ENCODE measurements at regions not wholly inside any gene's neighbourhood (a gene's known extent, or its start where the extent isn't known, plus 50 kb on each side); places are given as distances from the start of the nearest gene placed in this dataset.

- H3K4me3 ChIP-seq (ENCODE audit: low read length) = no peak overlapping the region
- H3K4me1 ChIP-seq (ENCODE audit: insufficient read depth, low read length) = peaks cover 17% of the 10 kb centered on the region
- no peaks in the 10 kb centered on the region for H3K27me3 ChIP-seq (ENCODE audit: insufficient read depth, low read length)
- H3K9me3 ChIP-seq (ENCODE audit: low read depth, low read length) = peaks cover 6% of the 10 kb centered on the region
Measured at GRCh38 chr2:181163691-181164090, 183.3 kb downstream of the UBE2E3 start.

GRCh38 chr2:181164699-181165098 is 184.3 kb downstream of the UBE2E3 start:
- Histone ChIP-seq H3K9me3 (ENCODE audit: low read depth, low read length) (peaks cover 6% of the 10 kb centered on the region), H3K4me3 (ENCODE audit: low read length) (no peak overlapping the region), H3K27me3 (ENCODE audit: insufficient read depth, low read length) (no peaks in the 10 kb centered on the region), H3K4me1 (ENCODE audit: insufficient read depth, low read length) (peaks cover 17% of the 10 kb centered on the region)

GRCh38 chr2:181165199-181165868 is 184.9 kb downstream of the UBE2E3 start:
- Histone ChIP-seq H3K9me3 (ENCODE audit: low read depth, low read length) (peaks cover 6% of the 10 kb centered on the region), H3K4me3 (ENCODE audit: low read length) (no peak overlapping the region), H3K27me3 (ENCODE audit: insufficient read depth, low read length) (no peaks in the 10 kb centered on the region), H3K4me1 (ENCODE audit: insufficient read depth, low read length) (peaks cover 21% of the 10 kb centered on the region)

- Histone ChIP-seq H3K4me3 (ENCODE audit: low read length) (no peak overlapping the region), H3K4me1 (ENCODE audit: insufficient read depth, low read length) (peaks cover 17% of the 10 kb centered on the region), H3K9me3 (ENCODE audit: low read depth, low read length) (peaks cover 6% of the 10 kb centered on the region), H3K27me3 (ENCODE audit: insufficient read depth, low read length) (no peaks in the 10 kb centered on the region)
Measured at GRCh38 chr2:181169503-181169902, 189.1 kb downstream of the UBE2E3 start.

GRCh38 chr2:181170256-181170655 is 189.9 kb downstream of the UBE2E3 start:
- no peaks in the 10 kb centered on the region for H3K27me3 ChIP-seq (ENCODE audit: insufficient read depth, low read length)
- H3K4me3 ChIP-seq (ENCODE audit: low read length) = no peak overlapping the region
- peaks cover 6% of the 10 kb centered on the region for H3K9me3 ChIP-seq (ENCODE audit: low read depth, low read length)
- peaks cover 11% of the 10 kb centered on the region for H3K4me1 ChIP-seq (ENCODE audit: insufficient read depth, low read length)

DNA sequence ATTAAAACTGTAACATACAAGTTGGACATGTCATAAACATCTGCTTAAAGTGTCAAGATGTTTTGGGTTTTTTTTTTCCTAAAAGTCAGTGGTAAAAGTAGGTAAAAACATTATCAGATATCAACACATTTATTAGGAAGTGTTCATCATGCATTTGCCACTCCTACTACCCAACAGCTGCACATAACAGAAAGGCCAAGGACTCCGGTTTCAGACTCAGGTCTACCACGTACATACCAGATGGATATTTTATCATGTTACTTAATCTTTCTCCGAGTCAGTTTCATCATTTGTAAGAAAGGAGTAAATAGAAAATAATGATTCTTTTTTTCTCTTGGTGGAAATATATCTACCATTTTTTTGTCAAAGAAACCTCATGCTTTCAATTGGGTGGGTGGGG is 192.3 kb downstream of the UBE2E3 start:
- peaks cover 4% of the 10 kb centered on the region for H3K4me1 ChIP-seq (ENCODE audit: insufficient read depth, low read length)
- H3K27me3 ChIP-seq (ENCODE audit: insufficient read depth, low read length) = no peaks in the 10 kb centered on the region
- H3K9me3 ChIP-seq (ENCODE audit: low read depth, low read length) = peaks cover 5% of the 10 kb centered on the region
- no peak overlapping the region for H3K4me3 ChIP-seq (ENCODE audit: low read length)

GRCh38 chr2:181174611-181175580 is 194.5 kb downstream of the UBE2E3 start:
- Histone ChIP-seq H3K4me1 (ENCODE audit: insufficient read depth, low read length) (peaks cover 4% of the 10 kb centered on the region), H3K4me3 (ENCODE audit: low read length) (no peak overlapping the region), H3K27me3 (ENCODE audit: insufficient read depth, low read length) (no peaks in the 10 kb centered on the region), H3K9me3 (ENCODE audit: low read depth, low read length) (no peaks in the 10 kb centered on the region)

GRCh38 chr2:181176540-181176939 is 196.1 kb downstream of the UBE2E3 start:
- H3K4me1 ChIP-seq (ENCODE audit: insufficient read depth, low read length) = no peaks in the 10 kb centered on the region
- H3K27me3 ChIP-seq (ENCODE audit: insufficient read depth, low read length) = no peaks in the 10 kb centered on the region
- no peaks in the 10 kb centered on the region for H3K9me3 ChIP-seq (ENCODE audit: low read depth, low read length)
- no peak overlapping the region for H3K4me3 ChIP-seq (ENCODE audit: low read length)

DNA sequence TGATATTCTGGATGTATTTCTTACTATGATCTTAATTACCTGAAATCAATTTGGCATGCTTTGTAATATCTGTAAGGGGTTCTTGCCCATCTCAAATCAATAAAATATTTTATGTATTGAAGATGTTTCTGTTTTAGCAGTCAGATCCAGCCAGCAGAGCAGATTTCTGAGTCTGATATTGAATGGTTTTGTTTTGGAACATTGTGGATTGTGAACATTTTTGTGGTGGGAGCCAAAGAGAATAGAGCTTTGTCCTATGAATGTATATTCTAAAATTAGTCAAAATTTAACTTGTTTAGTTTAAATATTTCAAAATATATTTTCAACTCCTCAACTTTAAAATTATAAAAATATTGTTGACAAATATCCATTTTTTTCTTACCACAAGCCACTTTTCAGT is 197.0 kb downstream of the UBE2E3 start:
- Histone ChIP-seq H3K4me3 (ENCODE audit: low read length) (no peak overlapping the region), H3K9me3 (ENCODE audit: low read depth, low read length) (no peaks in the 10 kb centered on the region), H3K4me1 (ENCODE audit: insufficient read depth, low read length) (no peaks in the 10 kb centered on the region), H3K27me3 (ENCODE audit: insufficient read depth, low read length) (no peaks in the 10 kb centered on the region)

DNA sequence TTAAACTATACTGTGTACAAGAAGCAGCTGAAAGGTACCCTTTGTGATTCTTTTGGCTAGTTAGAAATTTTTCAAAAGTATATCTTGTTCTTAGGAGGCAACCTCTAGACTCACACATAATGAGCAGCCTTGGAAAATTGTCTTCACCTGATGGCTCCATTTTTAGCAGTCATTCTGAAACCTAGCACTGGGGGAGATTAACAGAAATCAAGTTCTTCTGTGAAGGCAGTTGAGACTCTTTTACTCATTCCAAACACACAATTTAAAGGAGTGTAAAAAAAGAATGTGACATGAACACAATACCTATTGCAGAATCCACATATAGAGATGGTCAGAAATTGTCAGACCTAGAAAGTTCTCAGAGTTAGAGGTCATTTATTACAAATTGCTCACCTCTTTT is 197.7 kb downstream of the UBE2E3 start:
- Histone ChIP-seq H3K9me3 (ENCODE audit: low read depth, low read length) (no peaks in the 10 kb centered on the region), H3K4me3 (ENCODE audit: low read length) (no peak overlapping the region), H3K4me1 (ENCODE audit: insufficient read depth, low read length) (no peaks in the 10 kb centered on the region), H3K27me3 (ENCODE audit: insufficient read depth, low read length) (no peaks in the 10 kb centered on the region)

DNA sequence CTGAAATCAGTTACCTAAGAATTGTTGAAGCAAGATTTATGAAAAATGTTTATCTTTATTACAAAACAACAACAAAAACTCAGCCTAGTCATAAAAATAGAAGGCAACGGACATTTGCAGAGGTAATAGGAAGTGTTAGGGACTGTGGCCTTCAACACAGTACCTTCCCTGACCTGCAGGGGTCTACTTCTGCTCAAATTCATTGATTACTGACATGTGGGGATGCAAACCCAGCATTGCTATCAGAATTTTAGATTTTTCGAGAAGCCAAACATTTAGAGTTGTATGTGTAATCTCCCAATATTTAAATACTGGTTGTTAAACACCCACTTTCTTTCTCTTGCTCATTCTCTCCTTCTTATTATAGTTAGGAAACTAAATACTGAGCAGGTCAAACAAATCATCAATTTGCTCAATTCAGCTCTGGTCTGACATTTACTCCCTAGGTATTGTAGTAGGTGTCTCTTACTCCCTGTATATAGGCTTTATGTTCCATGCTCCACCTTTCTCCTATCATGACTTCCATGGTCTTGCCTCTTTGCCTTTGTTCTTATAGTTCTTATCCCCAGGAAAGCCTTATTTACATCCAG is 198.5 kb downstream of the UBE2E3 start:
- H3K4me3 ChIP-seq (ENCODE audit: low read length) = no peak overlapping the region
- no peaks in the 10 kb centered on the region for H3K9me3 ChIP-seq (ENCODE audit: low read depth, low read length)
- H3K27me3 ChIP-seq (ENCODE audit: insufficient read depth, low read length) = no peaks in the 10 kb centered on the region
- peaks cover 5% of the 10 kb centered on the region for H3K4me1 ChIP-seq (ENCODE audit: insufficient read depth, low read length)

DNA sequence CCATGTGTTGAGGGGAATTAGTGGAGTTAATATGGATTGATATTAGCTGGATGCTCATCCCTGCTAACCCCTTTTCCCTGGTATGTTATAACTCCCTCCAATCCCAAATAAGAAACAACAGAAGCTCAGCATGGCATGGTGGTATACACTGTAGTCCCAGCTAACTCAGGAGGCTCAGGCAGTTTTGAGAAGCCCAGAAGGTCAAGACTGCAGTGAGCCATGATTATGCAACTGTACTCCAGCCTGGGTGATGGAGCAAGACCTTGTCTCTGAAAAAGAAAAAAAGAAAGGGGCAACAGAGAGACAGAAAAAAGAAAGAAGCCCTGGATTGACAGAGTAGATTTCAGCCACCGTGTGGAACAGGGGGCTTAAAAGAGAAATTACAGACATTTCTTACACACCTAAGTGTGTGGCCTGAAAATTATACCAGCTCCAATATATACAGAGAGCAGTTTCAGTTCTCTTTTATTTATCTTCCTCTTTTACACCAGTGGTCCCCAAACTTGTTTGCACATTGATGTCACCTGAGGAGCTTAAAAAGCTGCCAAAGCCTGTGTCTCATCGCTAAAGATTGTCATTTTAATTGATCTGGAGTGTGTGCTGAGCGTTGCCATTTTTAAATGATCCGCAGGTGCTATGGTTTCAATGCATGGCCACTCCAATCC is 203.6 kb downstream of the UBE2E3 start:
- no peaks in the 10 kb centered on the region for H3K9me3 ChIP-seq (ENCODE audit: low read depth, low read length)
- H3K4me3 ChIP-seq (ENCODE audit: low read length) = no peak overlapping the region
- H3K4me1 ChIP-seq (ENCODE audit: insufficient read depth, low read length) = peaks cover 12% of the 10 kb centered on the region

GRCh38 chr2:181185421-181185820 is 205.0 kb downstream of the UBE2E3 start:
- no peak overlapping the region for H3K4me3 ChIP-seq (ENCODE audit: low read length)
- no peaks in the 10 kb centered on the region for H3K9me3 ChIP-seq (ENCODE audit: low read depth, low read length)
- no peaks in the 10 kb centered on the region for H3K27me3 ChIP-seq (ENCODE audit: insufficient read depth, low read length)

More for the DNA sequence above, 203.6 kb downstream of the UBE2E3 start:
- H3K27me3 ChIP-seq (ENCODE audit: insufficient read depth, low read length) = no peaks in the 10 kb centered on the region

GRCh38 chr2:181185948-181186347 is 205.5 kb downstream of the UBE2E3 start:
- Histone ChIP-seq H3K9me3 (ENCODE audit: low read depth, low read length) (no peaks in the 10 kb centered on the region), H3K4me1 (ENCODE audit: insufficient read depth, low read length) (peaks cover 12% of the 10 kb centered on the region), H3K27me3 (ENCODE audit: insufficient read depth, low read length) (no peaks in the 10 kb centered on the region), H3K4me3 (ENCODE audit: low read length) (no peak overlapping the region)

More at GRCh38 chr2:181185421-181185820, 205.0 kb downstream of the UBE2E3 start:
- H3K4me1 ChIP-seq (ENCODE audit: insufficient read depth, low read length) = peaks cover 12% of the 10 kb centered on the region

DNA sequence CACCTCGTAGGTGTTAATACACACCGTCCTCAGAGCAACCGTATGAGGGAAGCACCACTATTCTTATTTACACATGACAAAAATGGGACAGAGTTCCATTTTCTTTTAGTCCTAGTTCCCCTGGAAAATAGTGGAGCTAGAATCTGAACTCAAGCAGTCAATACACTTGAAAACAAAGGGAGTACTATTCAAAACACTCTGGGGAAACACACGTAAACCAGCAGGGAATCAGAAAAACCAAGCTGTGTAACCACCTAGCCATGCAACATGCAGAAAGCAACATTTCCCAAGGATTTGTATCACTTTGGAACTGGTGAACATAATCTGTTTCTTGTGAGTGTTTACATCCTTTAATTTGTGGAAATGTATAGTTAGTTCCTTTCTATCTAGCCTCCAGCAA is 208.2 kb downstream of the UBE2E3 start:
- no peaks in the 10 kb centered on the region for H3K9me3 ChIP-seq (ENCODE audit: low read depth, low read length)
- peaks cover 10% of the 10 kb centered on the region for H3K4me1 ChIP-seq (ENCODE audit: insufficient read depth, low read length)
- H3K27me3 ChIP-seq (ENCODE audit: insufficient read depth, low read length) = no peaks in the 10 kb centered on the region
- no peak overlapping the region for H3K4me3 ChIP-seq (ENCODE audit: low read length)

All from mononuclear cell (primary cell).